Caco-2 (cell line): ENCODE measurements at regions not wholly inside any gene's neighbourhood (a gene's known extent, or its start where the extent isn't known, plus 50 kb on each side); places are given as distances from the start of the nearest gene placed in this dataset.

ENCODE experiments used
- BruUV-seq: library from RNA; stranded (reverse); fragments of 400-500 nt; replicated peaks from 2 replicates; lab custom pipeline; 2021; lab: Mats Ljungman, UMichigan
- CTCF ChIA-PET: fragments of 300-600 bp; sonication (Branson Sonifier 250); formaldehyde crosslinking; loops from one replicate; lab custom pipeline; 2022; ENCODE audit warnings: antibody characterized with exemption; lab: Charles Lee
- POLR2A ChIA-PET: fragments of 300-600 bp; sonication (Branson Sonifier 250); formaldehyde crosslinking; loops from one replicate; lab custom pipeline; 2022; ENCODE audit warnings: antibody characterized with exemption; lab: Charles Lee
- DNase-seq, 2 experiments: peaks; one replicate each; pipeline versions ENCODE4 v3.0.0 to v3.0.0-alpha.2; 2020 to 2022
- H3K27me3 ChIP-seq: replicated peaks from 2 replicates; pipeline ENCODE4 v1.6.0; 2011; ENCODE audit warnings: low read length; ENCODE audit not compliant: control insufficient read depth, insufficient read depth
- H3K36me3 ChIP-seq: 2 replicates; pipeline ENCODE4 v1.5.1; 2011; ENCODE audit warnings: low read length; ENCODE audit not compliant: control insufficient read depth, insufficient read depth
- H3K4me1 ChIP-seq: fragments of 250-450 bp; sonication (Bioruptor Pico); 2 replicates; pipeline ENCODE4 v1.5.1; 2020; ENCODE audit warnings: mild to moderate bottlenecking
- H3K4me3 ChIP-seq: 2 replicates; pipeline ENCODE4 v1.5.1; 2011; ENCODE audit warnings: low read depth, mild to moderate bottlenecking, control low read depth, low read length
- H3K9me3 ChIP-seq: fragments of 250-450 bp; sonication (Bioruptor Pico); 2 replicates; pipeline ENCODE4 v1.5.1; 2020; ENCODE audit warnings: mild to moderate bottlenecking, moderate library complexity
- H3K27ac Mint-ChIP-seq: one replicate; pipeline ENCODE4 v1.8.0; 2022; ENCODE audit warnings: mixed read lengths; ENCODE audit not compliant: unreplicated experiment
- H3K27me3 Mint-ChIP-seq: one replicate; pipeline ENCODE4 v1.8.0; 2022; ENCODE audit warnings: mixed read lengths; ENCODE audit not compliant: insufficient read depth, unreplicated experiment
- H3K36me3 Mint-ChIP-seq: one replicate; pipeline ENCODE4 v1.8.0; 2022; ENCODE audit warnings: mild to moderate bottlenecking, mixed read lengths; ENCODE audit not compliant: insufficient read depth, unreplicated experiment
- H3K4me1 Mint-ChIP-seq: one replicate; pipeline ENCODE4 v1.8.0; 2022; ENCODE audit warnings: low read depth, mixed read lengths; ENCODE audit not compliant: unreplicated experiment
- H3K4me3 Mint-ChIP-seq: one replicate; pipeline ENCODE4 v1.8.0; 2022; ENCODE audit warnings: mild to moderate bottlenecking, moderate library complexity, mixed read lengths; ENCODE audit not compliant: unreplicated experiment
- H3K9me3 Mint-ChIP-seq: one replicate; pipeline ENCODE4 v1.8.0; 2022; ENCODE audit warnings: mixed read lengths; ENCODE audit not compliant: unreplicated experiment
- CTCF ChIP-seq, 2 experiments: fragments of 200-600 bp in 1 of 2; IDR thresholded peaks; 1 replicate in 1 of 2; 2 replicates in 1 of 2; pipeline versions ENCODE4 v1.5.1 to v1.8.0; 2011 to 2022; ENCODE audit warnings: antibody characterized with exemption in 1 of 2, control low read depth in 1 of 2, inconsistent platforms in 1 of 2, low read depth in 1 of 2, low read length in 1 of 2, mild to moderate bottlenecking in 1 of 2, moderate library complexity in 1 of 2; ENCODE audit not compliant: insufficient read depth in 1 of 2, severe bottlenecking in 1 of 2, unreplicated experiment in 1 of 2
- intact Hi-C: fragments of 100-400 bp; cut with micrococcal nuclease; formaldehyde crosslinking; loops from one replicate; pipeline ENCODE4 v1.10.0; 2022; ENCODE audit not compliant: unreplicated experiment

DNA sequence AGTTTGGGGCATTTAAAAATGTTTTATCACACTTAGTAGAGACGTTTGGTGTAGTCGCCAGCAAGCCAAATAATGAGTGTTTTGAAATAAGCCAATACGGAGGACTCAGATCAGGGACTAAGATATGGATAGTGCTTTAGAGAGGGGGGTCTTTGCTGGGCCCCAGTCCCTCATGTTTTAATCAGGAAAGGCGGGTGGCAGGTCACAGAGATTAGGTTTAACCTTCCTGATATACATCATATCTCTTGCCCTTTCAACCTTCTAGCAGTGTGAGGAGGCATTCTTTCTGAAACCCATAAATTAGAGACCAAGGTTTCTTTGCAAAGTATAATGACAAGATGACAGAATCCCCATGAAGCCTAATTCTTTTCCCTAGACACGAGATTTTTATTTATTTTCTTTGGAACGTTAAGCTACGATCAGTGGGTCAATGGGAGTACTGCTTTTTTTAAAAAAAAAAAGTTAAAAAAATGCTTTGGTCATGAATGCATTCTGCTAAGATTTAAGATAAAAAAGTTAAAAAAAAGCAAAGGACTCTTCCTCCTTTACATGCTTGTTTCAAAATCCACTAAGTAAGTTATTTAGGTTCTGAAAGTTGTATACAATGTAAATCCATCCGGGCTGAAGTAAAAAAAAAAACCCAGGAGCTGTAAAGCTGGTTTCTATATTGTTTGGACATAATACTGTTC is 572.1 kb upstream of the SALL1 start:
- no peak for TF ChIP-seq CTCF (IDR thresholded peaks at IDR 0.05; ENCODE audit: insufficient read depth in 1 of 2, low read depth in 1 of 2, low read length in 1 of 2, severe bottlenecking in 1 of 2, unreplicated experiment in 1 of 2)

GRCh38 chr16:51722467-51722866 is 571.4 kb upstream of the SALL1 start:
- CTCF ChIA-PET = no interaction called here

More for the DNA sequence above, 572.1 kb upstream of the SALL1 start:
- no peak for DNase-seq
- H3K36me3 Mint-ChIP-seq = no peaks in the 10 kb centered on the region
- H3K27me3 ChIP-seq = no peaks in the 10 kb centered on the region
- CTCF ChIA-PET = no interaction called here
- no peaks in the 10 kb centered on the region for H3K4me1 ChIP-seq
- H3K4me1 Mint-ChIP-seq = no peaks in the 10 kb centered on the region
- POLR2A ChIA-PET = no interaction called here
- H3K4me3 ChIP-seq = no peak overlapping the region
- peaks cover 7% of the 10 kb centered on the region for H3K27me3 Mint-ChIP-seq
- intact Hi-C loops = no loop called here
- H3K27ac Mint-ChIP-seq = no peak overlapping the region
- no TSS peak for BruUV-seq
- H3K4me3 Mint-ChIP-seq = no peak overlapping the region
- H3K9me3 Mint-ChIP-seq = no peaks in the 10 kb centered on the region
- H3K36me3 ChIP-seq = no peaks in the 10 kb centered on the region
- H3K9me3 ChIP-seq = no peaks in the 10 kb centered on the region

DNA sequence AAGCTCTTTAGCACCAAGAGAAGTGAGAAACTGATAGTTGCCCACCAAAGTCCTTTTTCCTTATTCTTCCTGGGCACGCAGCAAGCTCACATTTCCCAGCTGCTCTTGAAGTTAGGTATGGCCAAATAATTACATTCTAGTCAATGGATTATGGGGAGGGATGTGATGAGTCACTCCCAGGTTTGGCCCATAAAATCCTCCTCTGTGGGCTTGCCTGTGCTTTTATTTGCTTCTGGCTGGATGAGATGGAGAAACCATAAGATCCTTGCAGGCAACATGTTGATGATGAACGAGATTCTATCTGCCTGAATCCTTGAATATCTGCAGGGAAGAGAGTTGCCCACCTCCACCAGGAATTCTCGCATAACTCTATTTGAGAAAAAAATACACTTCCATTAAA is 568.3 kb upstream of the SALL1 start:
- CTCF ChIA-PET = no interaction called here
- no peaks in the 10 kb centered on the region for H3K9me3 ChIP-seq
- H3K4me1 ChIP-seq = no peaks in the 10 kb centered on the region
- H3K27me3 Mint-ChIP-seq = peaks cover 7% of the 10 kb centered on the region
- no peaks in the 10 kb centered on the region for H3K27me3 ChIP-seq
- POLR2A ChIA-PET = no interaction called here
- H3K36me3 ChIP-seq = no peaks in the 10 kb centered on the region
- H3K4me1 Mint-ChIP-seq = no peaks in the 10 kb centered on the region
- H3K9me3 Mint-ChIP-seq = no peaks in the 10 kb centered on the region
- no TSS peak for BruUV-seq
- no peak for TF ChIP-seq CTCF (IDR thresholded peaks at IDR 0.05; ENCODE audit: insufficient read depth in 1 of 2, low read depth in 1 of 2, low read length in 1 of 2, severe bottlenecking in 1 of 2, unreplicated experiment in 1 of 2)
- H3K4me3 ChIP-seq = no peak overlapping the region
- H3K27ac Mint-ChIP-seq = no peak overlapping the region
- no peaks in the 10 kb centered on the region for H3K36me3 Mint-ChIP-seq
- no peak overlapping the region for H3K4me3 Mint-ChIP-seq
- no peak for DNase-seq
- intact Hi-C loops = no loop called here

More at GRCh38 chr16:51722467-51722866, 571.4 kb upstream of the SALL1 start:
- intact Hi-C loops = no loop called here
- Histone ChIP-seq H3K4me3 (no peak overlapping the region), H3K36me3 (no peaks in the 10 kb centered on the region), H3K9me3 (no peaks in the 10 kb centered on the region), H3K4me1 (no peaks in the 10 kb centered on the region), H3K27me3 (no peaks in the 10 kb centered on the region)
- DNase-seq = no peak
- Mint-ChIP-seq H3K27ac (no peak overlapping the region), H3K36me3 (no peaks in the 10 kb centered on the region), H3K4me3 (no peak overlapping the region), H3K27me3 (peaks cover 4% of the 10 kb centered on the region), H3K4me1 (no peaks in the 10 kb centered on the region), H3K9me3 (no peaks in the 10 kb centered on the region)
- no TSS peak for BruUV-seq
- POLR2A ChIA-PET = no interaction called here
- TF ChIP-seq CTCF (IDR thresholded peaks at IDR 0.05; ENCODE audit: insufficient read depth in 1 of 2, low read depth in 1 of 2, low read length in 1 of 2, severe bottlenecking in 1 of 2, unreplicated experiment in 1 of 2) = no peak
